ENCODE measurements at regions not wholly inside any gene's neighbourhood (a gene's known extent, or its start where the extent isn't known, plus 50 kb on each side); places are given as distances from the start of the nearest gene placed in this dataset.

DNA sequence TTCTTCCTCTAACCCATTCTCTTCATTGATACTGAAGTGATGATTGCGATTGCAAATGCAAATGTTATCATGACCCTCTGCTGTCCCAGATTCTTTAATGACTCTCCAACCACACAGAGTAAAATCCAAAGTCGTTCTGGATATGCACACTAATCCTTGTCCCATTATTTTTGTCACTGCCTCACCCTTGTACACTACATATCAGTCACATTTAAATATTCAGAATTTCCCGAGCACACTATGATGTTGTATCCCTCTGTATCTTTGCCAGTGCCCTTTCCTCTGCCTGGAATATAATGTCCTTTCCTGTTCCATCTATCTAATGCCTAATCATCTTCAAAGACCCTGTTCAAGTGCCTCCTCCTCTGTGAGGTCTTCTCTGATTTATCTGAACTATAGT is 55.4 kb upstream of the MMP13 start:
- DNase-seq: no peak

DNA sequence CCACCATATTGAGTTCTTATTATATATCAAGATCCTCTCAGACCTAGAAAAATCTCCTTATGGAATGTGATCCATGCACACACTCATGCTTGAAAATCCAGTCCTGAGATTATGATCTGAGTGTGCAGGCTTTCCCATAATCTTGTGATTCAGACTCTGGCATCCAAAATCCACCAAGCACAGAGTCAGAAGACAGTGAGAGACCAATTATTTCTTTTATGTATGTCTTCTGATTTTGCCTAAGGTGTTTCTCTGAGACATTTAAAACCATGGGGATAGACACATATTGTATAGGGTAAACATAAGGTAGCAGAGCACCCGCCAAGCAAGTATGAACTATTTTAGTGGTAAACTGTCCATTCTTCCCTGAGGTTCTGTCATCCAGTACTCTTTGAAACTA is 52.0 kb upstream of the MMP13 start:
- peak; percentile 82 for DNase-seq

Data from fibroblast of skin of right biceps (primary cell).